ENCODE measurements at regions not wholly inside any gene's neighbourhood (a gene's known extent, or its start where the extent isn't known, plus 50 kb on each side); places are given as distances from the start of the nearest gene placed in this dataset.
A peak's percentile ranks its signal among the peaks of the same experiment; 100 is the strongest.
"Not testable (repeated sequence)": the region's sequence is repeated elsewhere in the genome, so short reads cannot be mapped to it uniquely, and the experiment has no call there.

- peaks cover 9% of the 10 kb centered on the region for H3K27me3 Mint-ChIP-seq
- no peak overlapping the region for H3K27ac Mint-ChIP-seq
- no peaks in the 10 kb centered on the region for H3K9me3 Mint-ChIP-seq (ENCODE audit: low read depth)
- peaks cover 1% of the 10 kb centered on the region for H3K4me1 Mint-ChIP-seq (ENCODE audit: low read depth)
- H3K36me3 Mint-ChIP-seq = peaks cover 4% of the 10 kb centered on the region
- H3K4me3 Mint-ChIP-seq = no peak overlapping the region
Measured at GRCh38 chr12:131643631-131644452, 67.0 kb upstream of the SFSWAP start.

- Mint-ChIP-seq H3K4me3 (no peak overlapping the region), H3K27me3 (peaks cover 9% of the 10 kb centered on the region), H3K36me3 (peaks cover 4% of the 10 kb centered on the region), H3K27ac (no peak overlapping the region), H3K9me3 (ENCODE audit: low read depth) (no peaks in the 10 kb centered on the region), H3K4me1 (ENCODE audit: low read depth) (peaks cover 1% of the 10 kb centered on the region)
Measured at GRCh38 chr12:131644481-131644880, 66.4 kb upstream of the SFSWAP start.

- H3K27me3 Mint-ChIP-seq; H3K4me3 Mint-ChIP-seq; H3K4me1 Mint-ChIP-seq (ENCODE audit: low read depth); H3K9me3 Mint-ChIP-seq (ENCODE audit: low read depth); H3K27ac Mint-ChIP-seq; H3K36me3 Mint-ChIP-seq: not testable (repeated sequence)
Measured at GRCh38 chr12:131644917-131645316, 66.0 kb upstream of the SFSWAP start.

GRCh38 chr12:131645557-131645956 is 65.3 kb upstream of the SFSWAP start:
- not testable (repeated sequence) for H3K9me3 Mint-ChIP-seq (ENCODE audit: low read depth); H3K27me3 Mint-ChIP-seq; H3K36me3 Mint-ChIP-seq; H3K4me1 Mint-ChIP-seq (ENCODE audit: low read depth); H3K4me3 Mint-ChIP-seq; H3K27ac Mint-ChIP-seq

- not testable (repeated sequence) for H3K36me3 Mint-ChIP-seq; H3K27ac Mint-ChIP-seq; H3K4me1 Mint-ChIP-seq (ENCODE audit: low read depth); H3K27me3 Mint-ChIP-seq; H3K4me3 Mint-ChIP-seq; H3K9me3 Mint-ChIP-seq (ENCODE audit: low read depth)
Measured at GRCh38 chr12:131646444-131646843, 64.4 kb upstream of the SFSWAP start.

GRCh38 chr12:131647667-131648066 is 63.2 kb upstream of the SFSWAP start:
- H3K4me1 Mint-ChIP-seq (ENCODE audit: low read depth) = peaks cover 1% of the 10 kb centered on the region
- no peak overlapping the region for H3K4me3 Mint-ChIP-seq
- H3K27ac Mint-ChIP-seq = no peak overlapping the region
- no peaks in the 10 kb centered on the region for H3K9me3 Mint-ChIP-seq (ENCODE audit: low read depth)
- H3K27me3 Mint-ChIP-seq = peaks cover 9% of the 10 kb centered on the region
- H3K36me3 Mint-ChIP-seq = peaks cover 4% of the 10 kb centered on the region

- not testable (repeated sequence) for H3K4me3 Mint-ChIP-seq; H3K27ac Mint-ChIP-seq; H3K4me1 Mint-ChIP-seq (ENCODE audit: low read depth); H3K9me3 Mint-ChIP-seq (ENCODE audit: low read depth); H3K36me3 Mint-ChIP-seq; H3K27me3 Mint-ChIP-seq
Measured at GRCh38 chr12:131655469-131656174, 55.3 kb upstream of the SFSWAP start.

- H3K36me3 Mint-ChIP-seq = not testable (repeated sequence)
Measured at GRCh38 chr12:131656796-131657195, 54.1 kb upstream of the SFSWAP start.

GRCh38 chr12:131658605-131659004 is 52.3 kb upstream of the SFSWAP start:
- H3K4me3 Mint-ChIP-seq; H3K36me3 Mint-ChIP-seq; H3K27ac Mint-ChIP-seq; H3K9me3 Mint-ChIP-seq (ENCODE audit: low read depth); H3K27me3 Mint-ChIP-seq; H3K4me1 Mint-ChIP-seq (ENCODE audit: low read depth): not testable (repeated sequence)

More at GRCh38 chr12:131656796-131657195, 54.1 kb upstream of the SFSWAP start:
- not testable (repeated sequence) for H3K27me3 Mint-ChIP-seq; H3K4me3 Mint-ChIP-seq; H3K4me1 Mint-ChIP-seq (ENCODE audit: low read depth); H3K9me3 Mint-ChIP-seq (ENCODE audit: low read depth); H3K27ac Mint-ChIP-seq

GRCh38 chr12:131659484-131659883 is 51.4 kb upstream of the SFSWAP start:
- not testable (repeated sequence) for H3K9me3 Mint-ChIP-seq (ENCODE audit: low read depth); H3K27me3 Mint-ChIP-seq; H3K27ac Mint-ChIP-seq; H3K36me3 Mint-ChIP-seq; H3K4me3 Mint-ChIP-seq; H3K4me1 Mint-ChIP-seq (ENCODE audit: low read depth)

GRCh38 chr12:131659976-131660375 is 50.9 kb upstream of the SFSWAP start:
- H3K9me3 Mint-ChIP-seq (ENCODE audit: low read depth); H3K27ac Mint-ChIP-seq; H3K4me3 Mint-ChIP-seq; H3K4me1 Mint-ChIP-seq (ENCODE audit: low read depth); H3K27me3 Mint-ChIP-seq; H3K36me3 Mint-ChIP-seq: not testable (repeated sequence)

GRCh38 chr12:131660401-131660800 is 50.5 kb upstream of the SFSWAP start:
- peak overlapping the region; percentile 40 for H3K4me3 Mint-ChIP-seq
- H3K9me3 Mint-ChIP-seq (ENCODE audit: low read depth); H3K27me3 Mint-ChIP-seq; H3K4me1 Mint-ChIP-seq (ENCODE audit: low read depth); H3K27ac Mint-ChIP-seq; H3K36me3 Mint-ChIP-seq: not testable (repeated sequence)

Measured in activated naive CD8-positive, alpha-beta T cell (primary cell).